ENCODE measurements at regions not wholly inside any gene's neighbourhood (a gene's known extent, or its start where the extent isn't known, plus 50 kb on each side); places are given as distances from the start of the nearest gene placed in this dataset.

- DNase-seq, result no peak
Measured at GRCh38 chr12:94706250-94706661, 55.9 kb upstream of the TMCC3 start.

- no peak for DNase-seq
Measured at GRCh38 chr12:94705676-94706075, 55.3 kb upstream of the TMCC3 start.

GRCh38 chr12:94704452-94705306 lies 54.3 kb upstream of the TMCC3 start:
- DNase-seq, result no peak

- no peak for DNase-seq
Measured at GRCh38 chr12:94702696-94703095, 52.3 kb upstream of the TMCC3 start.

- no peak for DNase-seq
Measured at GRCh38 chr12:94701711-94702110, 51.4 kb upstream of the TMCC3 start.

GRCh38 chr12:94700662-94701061 lies 50.3 kb upstream of the TMCC3 start:
- no peak for DNase-seq

Measured in NCI-H82 (cell line).